ENCODE measurements at regions not wholly inside any gene's neighbourhood (a gene's known extent, or its start where the extent isn't known, plus 50 kb on each side); places are given as distances from the start of the nearest gene placed in this dataset.
A peak's percentile ranks its signal among the peaks of the same experiment; 100 is the strongest.

DNA sequence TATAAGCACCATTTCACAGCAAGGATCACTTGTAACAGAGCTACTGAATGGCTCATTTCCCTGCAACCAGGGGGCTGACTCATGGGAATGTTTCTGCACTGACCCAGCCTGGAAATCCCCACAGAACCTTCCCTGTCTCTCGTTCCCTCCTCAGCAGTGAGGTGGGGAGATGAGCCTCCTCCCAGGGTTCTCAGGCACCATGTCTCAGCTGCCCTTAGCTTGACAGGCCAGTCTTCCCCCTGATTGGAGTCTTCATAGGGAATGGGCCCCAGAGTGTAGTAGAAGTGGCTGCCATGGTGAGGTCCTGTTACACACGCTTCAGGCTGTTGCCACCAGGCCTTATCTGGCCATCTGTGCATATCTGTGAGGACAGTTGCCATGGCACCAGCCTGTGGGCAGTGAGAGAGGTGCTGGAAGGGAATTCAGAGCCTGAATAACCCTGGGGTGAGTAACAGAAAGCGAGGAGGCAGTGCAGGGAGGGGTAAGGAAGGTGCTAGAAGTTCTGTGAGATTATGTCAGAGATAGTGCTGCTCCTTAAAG lies 324.4 kb downstream of the ENC1 start:
- peak; percentile 93 for DNase-seq (ENCODE audit: low read depth)

DNA sequence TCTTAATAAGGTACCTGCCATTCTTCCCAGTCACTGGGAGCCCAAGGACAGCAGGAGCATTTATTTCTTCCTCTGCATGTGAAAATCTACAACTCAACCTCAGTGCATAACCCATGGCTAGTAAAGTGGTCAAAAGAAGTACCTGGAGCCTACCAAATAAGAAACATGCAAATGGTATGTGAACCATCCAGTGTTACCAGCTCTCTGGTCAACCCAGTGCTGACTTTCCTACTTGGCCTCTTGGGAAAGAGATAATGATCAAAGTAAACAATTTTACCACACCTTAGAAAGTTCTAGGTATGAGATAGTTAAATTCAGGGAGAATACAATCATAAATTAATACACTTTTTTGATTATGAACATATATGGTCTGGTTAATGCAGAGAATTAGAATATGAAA lies 325.6 kb downstream of the ENC1 start:
- DNase-seq (ENCODE audit: low read depth), result no peak

DNA sequence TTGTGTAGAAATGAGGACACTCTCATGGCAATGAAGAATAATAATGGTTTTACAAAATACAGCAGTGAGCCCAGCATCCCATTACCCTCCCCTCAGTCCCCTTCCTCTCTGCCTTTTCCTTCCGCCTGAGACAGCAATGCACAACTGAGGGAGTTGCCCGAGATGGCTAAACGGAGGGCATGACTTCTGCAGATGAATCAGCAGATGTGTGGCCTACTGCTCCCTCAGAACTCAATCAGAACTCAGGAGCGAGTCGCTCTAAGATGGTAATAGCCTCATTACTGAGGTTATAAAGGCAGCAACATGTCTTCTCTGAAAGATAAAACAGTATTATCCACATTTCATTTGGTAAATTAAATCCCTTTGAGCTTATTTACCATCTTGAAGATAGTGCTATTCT lies 326.6 kb downstream of the ENC1 start:
- DNase-seq (ENCODE audit: low read depth), result no peak

DNA sequence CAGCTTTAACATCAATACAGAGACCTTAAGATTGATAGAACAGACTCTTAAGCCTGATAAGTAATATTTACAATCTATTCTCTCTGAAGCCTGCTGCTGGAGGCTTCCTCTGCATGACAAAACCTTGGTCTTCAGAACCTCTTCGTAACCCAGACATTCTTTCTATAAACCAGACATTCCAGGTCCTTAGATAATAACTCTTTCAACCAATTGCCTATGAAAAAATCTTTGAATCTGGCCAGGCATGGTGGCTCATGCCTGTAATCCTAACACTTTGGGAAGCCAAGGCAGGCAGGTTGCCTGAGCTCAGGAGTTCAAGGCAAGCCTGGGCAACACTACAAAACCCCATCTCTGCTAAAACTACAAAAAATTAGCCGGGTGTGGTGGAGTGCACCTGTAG lies 327.8 kb downstream of the ENC1 start:
- peak; percentile 29 for DNase-seq (ENCODE audit: low read depth)

DNA sequence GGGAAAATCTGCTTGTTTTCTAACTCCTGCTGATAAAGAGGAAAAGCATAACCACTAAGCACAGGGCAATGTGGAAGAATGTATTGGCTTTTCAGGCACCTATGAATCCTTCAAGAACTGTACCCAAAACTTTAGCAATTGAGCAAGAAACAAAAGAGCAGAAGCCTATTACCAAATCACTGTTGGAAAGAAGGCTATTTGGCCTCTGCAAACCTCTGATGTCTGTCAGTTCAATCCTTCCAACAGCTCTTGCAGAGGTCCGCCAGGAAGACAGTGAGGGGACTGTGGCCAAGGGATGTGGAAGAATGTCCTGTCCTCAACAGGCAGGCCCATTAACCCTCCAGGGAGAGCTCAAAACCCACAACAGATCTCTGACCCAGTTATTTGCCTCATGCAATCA lies 328.6 kb downstream of the ENC1 start:
- peak; percentile 26 for DNase-seq (ENCODE audit: low read depth)

DNA sequence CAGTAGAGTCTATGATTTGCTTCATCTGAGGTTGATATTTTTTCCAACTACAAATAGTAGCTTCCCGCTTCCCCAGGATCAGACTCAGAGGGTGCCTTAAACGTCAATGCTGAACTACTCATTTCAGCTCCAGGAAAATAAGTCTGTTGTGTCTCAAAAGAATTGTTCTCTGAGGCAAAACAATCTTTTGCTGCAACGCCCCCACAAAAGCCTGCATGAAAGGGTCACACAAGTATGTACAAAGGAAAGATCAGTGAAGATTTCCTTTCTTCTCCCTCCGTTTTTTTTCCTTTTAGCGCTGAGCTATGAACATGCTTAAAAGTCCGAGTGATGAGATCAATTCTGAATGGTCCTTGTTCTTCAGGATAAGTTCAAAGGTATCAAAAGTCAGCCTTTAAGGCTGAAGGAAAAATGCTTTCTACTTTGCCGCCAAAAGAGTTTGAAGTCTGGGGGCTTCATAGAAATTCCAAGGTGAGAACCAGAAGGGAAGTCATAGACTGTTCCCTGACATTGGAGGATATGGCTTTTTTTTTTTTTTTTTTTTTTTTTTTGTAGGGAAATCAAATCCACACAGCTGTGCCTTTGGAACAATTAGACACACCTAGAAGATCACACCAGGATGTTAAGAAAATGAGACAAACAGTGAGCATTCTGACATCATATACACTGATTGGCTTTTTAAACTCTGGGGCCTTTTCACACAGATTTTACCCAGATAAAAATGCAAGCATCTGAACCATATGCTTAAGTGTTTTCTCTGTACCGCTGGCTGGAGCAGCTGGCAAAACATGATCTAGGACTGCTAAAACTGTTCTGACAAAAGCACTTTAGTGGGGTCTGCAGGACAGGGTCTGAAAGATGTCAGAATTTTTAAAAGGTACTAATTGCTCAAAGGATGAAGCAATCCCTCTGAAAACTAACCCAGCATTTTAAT lies 329.3 kb downstream of the ENC1 start:
- no peak for DNase-seq (ENCODE audit: low read depth)

DNA sequence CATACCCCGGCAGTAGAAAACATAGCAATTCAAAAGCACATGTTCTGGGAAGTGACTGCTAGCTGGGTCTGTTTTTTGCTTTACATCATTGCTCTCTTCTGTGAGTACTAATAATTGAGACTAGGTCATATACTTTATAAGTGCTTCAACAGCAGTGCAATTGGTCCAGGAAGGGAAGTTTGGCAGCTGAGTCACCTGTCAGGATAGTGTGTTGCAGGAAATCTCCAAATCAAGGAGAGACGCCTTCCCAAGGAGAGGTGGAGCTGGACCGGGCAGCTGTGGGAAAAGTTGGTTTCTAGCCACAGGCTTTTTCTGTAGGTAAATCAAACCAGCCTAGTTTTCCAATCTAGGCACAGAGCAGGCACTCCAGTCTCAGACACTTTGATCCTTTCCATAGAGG lies 330.1 kb downstream of the ENC1 start:
- DNase-seq (ENCODE audit: low read depth), result no peak

DNA sequence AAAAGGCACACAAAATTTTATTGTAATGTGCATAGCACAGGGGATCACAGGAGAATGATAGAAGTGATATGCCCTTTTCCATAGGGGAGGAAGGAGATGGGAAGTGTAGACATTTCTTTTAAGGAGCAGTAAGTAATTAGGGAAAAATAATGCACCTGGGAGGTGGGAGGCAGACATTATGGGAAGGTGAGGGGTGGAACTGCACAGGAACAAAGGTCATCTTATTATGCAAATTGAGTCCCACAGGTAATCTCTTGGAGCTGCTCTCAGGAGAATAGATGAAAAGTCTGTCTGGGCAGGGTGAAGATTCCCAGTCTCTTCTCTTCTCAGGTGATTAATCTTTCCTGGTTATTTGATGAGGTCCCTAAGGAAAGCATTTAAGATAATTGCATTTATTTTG lies 331.5 kb downstream of the ENC1 start:
- DNase-seq (ENCODE audit: low read depth), result no peak

DNA sequence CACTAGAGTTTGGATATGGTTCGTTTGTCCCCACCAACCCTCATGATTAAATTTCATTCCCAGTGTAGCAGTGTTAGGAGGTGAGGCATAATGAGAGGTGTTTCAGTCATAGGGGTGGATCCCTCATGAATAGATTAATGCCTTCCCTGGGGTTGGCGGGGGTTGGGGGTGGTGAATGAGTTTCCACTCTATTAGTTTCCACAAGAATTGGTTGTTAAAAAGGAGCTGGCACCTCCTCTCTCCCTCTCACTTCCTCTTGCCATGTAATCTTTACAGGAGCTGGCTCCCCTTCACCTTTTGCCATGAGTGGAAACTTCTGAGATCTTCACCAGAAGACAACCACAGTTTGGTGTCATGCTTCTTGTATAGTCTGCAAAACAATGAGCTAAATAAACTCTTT lies 333.7 kb downstream of the ENC1 start:
- no peak for DNase-seq (ENCODE audit: low read depth)

DNA sequence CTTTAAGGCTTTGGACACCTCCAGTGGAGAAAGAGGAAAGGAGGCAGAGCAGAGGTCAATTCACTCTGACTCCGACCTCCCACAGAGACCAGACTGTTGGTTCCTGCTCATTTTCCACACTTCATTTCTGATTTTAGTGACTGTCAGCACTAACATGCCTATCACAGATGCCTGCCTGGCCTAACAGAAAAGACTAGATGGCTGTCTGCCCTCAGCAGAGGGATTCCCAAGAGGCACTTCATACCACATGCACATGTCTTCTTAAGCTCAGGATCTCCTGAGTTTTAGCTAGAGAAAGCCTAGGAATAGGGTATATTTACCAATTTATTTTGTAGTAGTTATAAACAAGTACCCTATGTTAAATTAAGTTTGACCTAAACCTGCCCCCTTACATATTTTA lies 336.0 kb downstream of the ENC1 start:
- no peak for DNase-seq (ENCODE audit: low read depth)

DNA sequence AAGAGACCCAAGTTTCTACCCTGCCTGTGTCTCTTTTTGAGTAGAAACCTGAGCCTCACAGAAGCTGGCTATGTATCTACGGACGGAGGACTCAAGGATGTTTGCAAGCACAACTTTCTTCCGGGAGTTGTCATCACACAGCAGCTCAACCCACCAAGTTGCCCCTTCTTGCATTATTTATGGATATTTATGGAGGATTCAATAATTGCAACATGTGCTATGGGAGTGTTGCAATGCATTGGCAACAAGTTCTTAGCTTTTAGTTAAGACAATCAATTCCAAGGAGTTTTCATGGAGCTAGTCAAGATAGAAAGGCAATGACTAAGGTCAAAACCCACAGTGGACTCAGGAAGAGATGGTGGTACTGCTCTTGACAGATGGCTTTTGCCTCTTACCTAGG lies 336.9 kb downstream of the ENC1 start:
- DNase-seq (ENCODE audit: low read depth), result no peak

DNA sequence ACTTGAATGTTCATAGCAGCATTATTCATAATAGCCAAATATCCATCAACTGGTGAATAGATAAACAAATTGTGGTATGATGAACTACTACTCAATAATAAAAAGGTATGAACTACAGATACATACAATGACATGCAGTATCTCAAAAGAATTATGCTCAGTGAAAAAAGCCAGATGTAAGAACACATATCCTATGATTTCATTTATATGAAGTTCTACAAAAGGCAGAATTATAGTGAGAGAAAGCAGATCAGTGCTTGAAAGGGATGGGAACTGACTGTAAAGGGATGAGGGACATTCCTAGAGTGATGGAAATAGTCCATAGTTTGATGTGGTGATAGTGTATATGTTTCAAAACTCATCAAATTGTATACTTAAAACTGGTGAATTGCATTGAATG lies 339.0 kb downstream of the ENC1 start:
- DNase-seq (ENCODE audit: low read depth), result no peak

DNA sequence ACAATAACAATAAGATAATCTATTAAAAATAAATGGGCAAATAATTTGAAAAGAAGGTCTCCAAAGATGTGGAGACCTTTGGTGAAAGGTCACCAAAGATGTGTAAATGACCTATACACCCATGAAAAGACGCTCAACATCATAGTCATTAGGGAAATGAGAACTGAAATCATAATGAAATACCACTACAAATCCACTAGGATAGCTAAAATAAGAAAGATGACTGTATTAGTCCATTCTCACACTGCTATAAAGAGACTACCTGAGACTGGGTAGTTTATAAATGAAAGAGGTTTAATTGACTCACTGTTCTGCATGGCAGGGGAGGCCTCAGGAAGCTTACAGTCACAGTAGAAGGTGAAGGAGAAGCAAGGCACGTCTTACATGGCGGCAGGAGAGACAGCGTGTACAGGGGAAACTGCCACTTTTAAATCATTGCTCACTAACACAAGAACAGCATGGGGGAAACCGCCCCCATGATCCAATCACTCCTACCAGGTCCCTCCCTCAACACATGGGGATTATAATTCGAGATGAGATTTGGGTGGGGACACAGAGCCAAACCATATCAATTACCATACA lies 339.6 kb downstream of the ENC1 start:
- no peak for DNase-seq (ENCODE audit: low read depth)

DNA sequence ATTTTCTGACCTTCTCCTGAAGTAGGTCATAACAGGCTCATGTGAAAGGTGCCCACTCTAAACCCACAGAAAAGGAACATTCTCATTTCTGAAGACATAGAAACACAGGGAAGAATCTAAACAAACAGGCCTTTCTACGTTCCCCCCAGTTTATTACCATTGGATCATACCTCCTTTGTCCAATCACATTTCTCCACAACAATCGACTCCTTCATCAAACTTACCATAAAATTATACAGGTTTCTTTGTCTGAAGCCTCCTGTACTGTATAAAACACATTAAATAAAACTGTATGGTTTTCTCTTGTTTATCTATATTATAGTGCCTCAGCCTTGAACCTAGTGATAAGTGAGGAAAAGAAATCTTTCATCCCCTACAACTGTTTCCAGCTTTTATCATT lies 340.7 kb downstream of the ENC1 start:
- DNase-seq (ENCODE audit: low read depth), result no peak

DNA sequence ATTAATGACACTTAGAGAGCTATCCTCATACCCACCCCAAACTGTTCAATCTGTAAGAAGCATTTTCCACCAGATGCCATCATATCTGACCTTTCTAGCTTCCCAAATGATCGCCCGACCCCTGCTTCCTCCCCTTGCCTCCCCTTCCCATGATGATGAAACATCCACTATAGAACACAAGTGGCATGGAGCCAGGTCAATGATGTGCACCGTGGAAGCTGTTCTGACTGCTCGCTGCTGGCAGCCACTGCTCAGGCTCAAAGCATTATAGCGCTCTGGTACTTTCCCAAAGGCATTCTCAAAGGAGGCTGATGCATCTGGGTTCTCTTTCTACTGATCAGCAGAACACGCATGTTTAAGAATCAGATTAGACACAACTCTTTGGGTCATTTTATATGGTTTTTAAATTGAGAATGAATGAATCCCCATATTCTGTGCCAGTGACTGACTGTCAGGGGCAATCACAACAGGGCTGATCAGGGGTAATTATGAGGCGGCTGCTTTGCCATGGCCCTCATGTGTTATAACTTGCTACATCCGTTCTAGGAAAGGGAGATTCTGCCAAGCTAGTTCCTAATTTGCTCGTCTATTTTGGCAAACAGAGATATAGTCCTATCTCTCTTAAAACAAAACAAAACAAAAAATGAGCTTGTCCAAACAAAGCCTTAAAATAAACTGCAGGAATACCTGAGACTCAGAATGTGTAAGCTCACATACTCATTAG lies 343.7 kb downstream of the ENC1 start:
- no peak for DNase-seq (ENCODE audit: low read depth)

DNA sequence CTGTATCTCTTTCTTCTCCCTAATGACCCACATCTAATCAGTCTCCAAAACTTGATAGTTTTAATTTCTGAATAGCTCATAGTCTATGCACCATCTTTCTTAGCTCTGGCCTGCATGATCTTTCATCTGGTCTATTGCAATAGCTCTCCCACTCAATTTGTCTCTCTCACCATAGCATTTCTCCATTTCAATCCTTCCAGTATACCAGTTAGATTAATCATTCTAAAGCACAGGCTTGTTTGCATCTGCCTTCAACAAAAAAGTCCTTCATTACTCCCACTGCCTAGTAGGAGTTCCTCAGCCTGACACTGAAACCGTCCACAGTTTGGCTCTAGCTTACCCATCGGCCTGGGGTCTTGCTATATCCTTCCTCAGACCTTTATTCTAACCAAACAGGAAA lies 344.9 kb downstream of the ENC1 start:
- no peak for DNase-seq (ENCODE audit: low read depth)

DNA sequence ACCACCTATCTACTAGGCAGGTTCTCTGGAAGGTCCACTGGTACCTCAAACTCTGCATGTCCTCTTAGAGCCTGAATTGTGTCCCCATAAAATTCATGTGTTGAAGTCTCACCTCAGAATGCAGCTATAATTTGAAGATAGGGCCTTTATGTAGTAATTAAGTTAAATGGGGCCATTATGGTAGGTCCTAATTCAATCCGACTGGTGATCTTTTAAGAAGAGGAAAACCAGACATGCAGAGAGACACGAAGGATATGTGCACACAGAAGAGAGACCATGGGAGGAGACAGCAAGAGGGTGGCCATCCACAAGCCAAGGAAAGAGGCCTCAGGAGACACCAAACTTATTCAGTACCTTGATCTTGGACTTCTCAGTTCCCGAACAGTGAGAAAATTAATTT lies 345.4 kb downstream of the ENC1 start:
- no peak for DNase-seq (ENCODE audit: low read depth)

DNA sequence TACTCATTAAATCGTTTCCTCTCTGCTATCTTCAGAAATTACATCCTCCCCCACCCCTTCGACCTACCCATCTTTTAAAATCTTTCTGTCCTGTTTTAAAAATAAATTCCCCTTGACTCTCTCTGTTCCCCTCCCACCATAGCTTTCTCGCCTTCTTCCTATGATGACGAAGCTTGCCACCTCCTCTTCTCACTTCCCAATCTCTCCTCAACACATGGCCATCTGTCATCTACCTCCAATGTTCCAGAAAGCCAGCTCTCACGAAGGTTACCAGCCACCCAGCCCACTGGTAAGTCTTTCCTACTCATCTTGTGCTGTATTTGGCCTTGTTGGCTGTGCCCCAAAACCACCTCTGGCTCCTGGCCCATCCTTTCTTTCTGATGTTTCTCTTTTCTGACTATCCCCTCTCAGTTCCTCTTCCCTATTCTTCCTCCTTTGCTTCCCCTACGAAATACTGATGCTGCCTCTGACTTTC lies 346.3 kb downstream of the ENC1 start:
- DNase-seq (ENCODE audit: low read depth), result no peak

DNA sequence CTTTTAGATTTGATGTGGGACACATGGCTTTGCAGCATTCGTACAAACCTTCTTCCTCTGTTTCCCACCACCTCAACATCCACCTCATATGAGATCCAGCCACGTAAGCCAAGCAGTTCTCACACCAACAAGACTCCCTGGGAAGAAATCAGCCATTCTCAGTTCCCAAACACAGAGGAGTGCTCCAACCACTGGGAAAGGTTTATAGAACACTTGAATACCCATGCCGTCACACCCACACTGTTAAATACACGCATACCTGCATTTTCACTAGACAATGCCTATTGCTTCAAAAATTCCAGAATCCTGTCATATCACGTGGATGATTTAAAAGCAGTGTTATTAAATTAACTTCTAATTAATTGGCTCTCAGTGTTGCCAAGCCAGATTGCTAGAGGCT lies 347.3 kb downstream of the ENC1 start:
- no peak for DNase-seq (ENCODE audit: low read depth)

DNA sequence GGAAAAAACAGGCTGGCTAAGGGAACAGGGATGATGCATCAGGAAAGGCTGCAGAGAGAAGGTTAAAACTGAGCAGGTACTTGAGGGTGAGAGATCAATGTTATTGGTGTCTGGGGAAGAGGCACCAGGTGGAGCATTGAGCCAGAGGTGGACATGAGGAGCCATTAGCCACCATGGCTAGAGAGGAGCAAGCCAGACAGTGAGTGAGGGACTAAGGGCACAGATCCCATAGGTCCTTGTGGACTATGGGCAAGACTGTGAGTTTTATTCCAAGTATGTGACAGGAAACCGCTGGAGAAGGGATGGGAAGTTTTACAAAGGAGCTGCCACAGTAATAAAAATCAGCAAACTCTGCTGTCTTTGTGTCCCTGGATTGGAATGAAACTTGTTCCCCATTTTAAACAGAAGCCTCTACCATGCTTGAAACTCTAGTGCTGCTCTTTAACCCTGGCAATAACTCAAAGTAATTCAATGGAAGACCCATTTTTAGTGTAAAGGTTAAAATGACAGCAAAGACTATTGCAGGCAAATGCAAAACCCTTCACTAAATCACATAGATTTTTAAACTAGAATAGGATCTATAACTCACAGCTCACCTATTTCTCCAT lies 349.8 kb downstream of the ENC1 start:
- DNase-seq (ENCODE audit: low read depth), result no peak

DNA sequence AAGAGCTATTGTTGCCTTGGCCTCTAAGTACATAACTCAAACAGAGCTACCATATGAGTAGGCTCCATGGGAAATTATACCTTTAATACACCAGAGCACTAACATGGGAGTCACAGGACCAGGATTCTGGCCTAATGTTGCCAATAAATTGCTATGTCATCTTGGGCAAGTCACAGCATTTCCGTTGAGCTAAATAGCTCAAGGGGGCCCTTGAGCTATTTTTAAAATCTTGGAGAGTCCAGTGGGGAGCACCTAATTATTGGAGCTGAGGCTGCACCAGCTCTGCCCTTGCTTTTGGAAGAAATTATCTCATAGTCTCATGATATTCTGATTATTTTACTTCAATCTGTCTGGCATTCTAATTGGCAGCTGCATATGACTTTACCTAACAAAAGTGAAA lies 350.8 kb downstream of the ENC1 start:
- no peak for DNase-seq (ENCODE audit: low read depth)

DNA sequence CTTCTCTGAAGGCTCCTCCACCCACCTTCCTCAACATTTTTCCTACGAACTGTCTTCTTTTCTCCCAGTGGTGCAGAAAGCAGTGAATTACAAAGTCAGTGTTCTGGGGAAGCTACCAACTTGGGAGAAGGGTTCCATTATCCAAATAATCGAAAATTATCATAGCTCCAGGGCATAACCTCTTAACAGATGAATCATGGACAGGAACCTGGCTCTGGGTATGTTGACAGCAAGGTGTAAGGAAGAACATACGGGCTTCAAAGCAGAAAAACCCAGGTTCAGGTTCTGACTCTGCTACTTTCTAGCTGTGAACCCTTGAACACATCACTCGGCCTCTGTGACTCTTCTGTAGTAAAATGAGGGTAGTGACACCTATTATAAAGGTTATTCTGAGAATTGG lies 351.3 kb downstream of the ENC1 start:
- no peak for DNase-seq (ENCODE audit: low read depth)
